A673 (cell line): ENCODE measurements at regions not wholly inside any gene's neighbourhood (a gene's known extent, or its start where the extent isn't known, plus 50 kb on each side); places are given as distances from the start of the nearest gene placed in this dataset.

Source experiments
- BruUV-seq: library from RNA; stranded (reverse); fragments of 400-500 nt; replicated peaks from 2 replicates; lab custom pipeline; 2021; lab: Mats Ljungman, UMichigan
- CTCF ChIA-PET: fragments of 300-600 bp; sonication (Branson Sonifier 250); formaldehyde crosslinking; loops from one replicate; lab custom pipeline; 2022; ENCODE audit warnings: antibody characterized with exemption; lab: Charles Lee
- POLR2A ChIA-PET: fragments of 300-600 bp; sonication (Branson Sonifier 250); formaldehyde crosslinking; loops from one replicate; lab custom pipeline; 2022; ENCODE audit warnings: antibody characterized with exemption; ENCODE audit not compliant: low non-redundant PET; lab: Charles Lee
- DNase-seq: peaks from one replicate; pipeline ENCODE4 v3.0.0-alpha.2; 2015; ENCODE audit warnings: low spot score
- H3K27ac ChIP-seq: fragments of 200-600 bp; sonication (generic); 2 replicates; pipeline ENCODE4 v1.5.1; 2016; ENCODE audit warnings: mixed run types, low read depth, mild to moderate bottlenecking, mixed read lengths, antibody characterized with exemption, low read length; ENCODE audit not compliant: poor library complexity, severe bottlenecking
- H3K27me3 ChIP-seq: fragments of 200-600 bp; sonication (generic); replicated peaks from 2 replicates; pipeline ENCODE4 v1.6.1; 2017; ENCODE audit warnings: mixed run types, low read depth, mild to moderate bottlenecking, mixed read lengths, antibody characterized with exemption, low read length; ENCODE audit not compliant: insufficient read depth, poor library complexity
- H3K36me3 ChIP-seq: fragments of 200-600 bp; sonication (generic); 2 replicates; pipeline ENCODE4 v1.6.1; 2016; ENCODE audit warnings: mixed run types, mild to moderate bottlenecking, mixed read lengths, antibody characterized with exemption, low read length; ENCODE audit not compliant: insufficient read depth, poor library complexity, severe bottlenecking
- H3K4me1 ChIP-seq: fragments of 200-600 bp; sonication (generic); 2 replicates; pipeline ENCODE4 v1.6.1; 2017; ENCODE audit warnings: mixed run types, mild to moderate bottlenecking, mixed read lengths, antibody characterized with exemption, low read length; ENCODE audit not compliant: insufficient read depth, poor library complexity, severe bottlenecking
- H3K4me3 ChIP-seq: fragments of 200-600 bp; sonication (generic); 2 replicates; pipeline ENCODE4 v1.5.1; 2016; ENCODE audit warnings: low read depth, mixed run types, mild to moderate bottlenecking, mixed read lengths, low read length; ENCODE audit not compliant: poor library complexity, severe bottlenecking
- H3K9me3 ChIP-seq: fragments of 200-600 bp; sonication (generic); 2 replicates; pipeline ENCODE4 v1.6.1; 2016; ENCODE audit warnings: mixed run types, low read depth, mild to moderate bottlenecking, mixed read lengths, antibody characterized with exemption, low read length; ENCODE audit not compliant: poor library complexity, severe bottlenecking
- EZH2 ChIP-seq: fragments of 200-600 bp; sonication (generic); IDR thresholded peaks from 2 replicates; pipeline ENCODE4 v1.6.1; 2017; ENCODE audit warnings: borderline replicate concordance, low read depth, mild to moderate bottlenecking, mixed read lengths, antibody characterized with exemption, low read length; ENCODE audit not compliant: poor library complexity, severe bottlenecking
- intact Hi-C: fragments of 100-400 bp; cut with micrococcal nuclease; formaldehyde crosslinking; loops from one replicate; pipeline ENCODE4 v1.10.0; 2022; ENCODE audit not compliant: unreplicated experiment
- TF ChIP-seq, protein P1 (sequence below): fragments of 300-800, 200-600 bp; sonication (generic); conservative IDR thresholded peaks from 2 replicates; pipeline ENCODE4 v1.5.1; 2017; ENCODE audit warnings: low read depth, mild to moderate bottlenecking, antibody characterized with exemption, low read length, moderate library complexity, mixed read lengths

DNA sequence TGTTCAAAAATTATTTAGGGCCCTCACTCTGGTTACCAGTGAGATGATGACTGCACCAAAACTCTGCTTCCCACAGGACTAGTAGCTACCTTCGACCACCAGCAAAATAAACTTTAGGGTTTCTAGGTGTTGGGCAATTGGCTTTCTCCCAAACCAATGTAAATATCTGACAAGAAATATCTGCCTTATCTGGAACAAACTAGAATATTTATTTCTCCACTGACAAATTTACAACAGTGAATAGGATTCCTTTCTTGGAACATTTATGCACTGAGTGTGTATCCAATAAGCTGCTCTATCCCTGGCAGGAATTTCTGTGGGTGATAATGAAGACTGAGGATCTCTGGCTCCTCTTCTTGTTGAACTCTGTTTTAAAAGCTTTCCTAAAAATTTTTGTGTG lies 148.6 kb downstream of the SLC6A15 start:
- ChIA-PET POLR2A (no interaction called here), CTCF (no interaction called here)
- H3K27ac ChIP-seq: no peak overlapping the region
- DNase-seq: no peak
- no peaks in the 10 kb centered on the region for H3K27me3 ChIP-seq
- H3K36me3 ChIP-seq: no peaks in the 10 kb centered on the region
- intact Hi-C loops: no loop called here
- TF ChIP-seq EZH2: no peak
- TF ChIP-seq, protein P1, sequence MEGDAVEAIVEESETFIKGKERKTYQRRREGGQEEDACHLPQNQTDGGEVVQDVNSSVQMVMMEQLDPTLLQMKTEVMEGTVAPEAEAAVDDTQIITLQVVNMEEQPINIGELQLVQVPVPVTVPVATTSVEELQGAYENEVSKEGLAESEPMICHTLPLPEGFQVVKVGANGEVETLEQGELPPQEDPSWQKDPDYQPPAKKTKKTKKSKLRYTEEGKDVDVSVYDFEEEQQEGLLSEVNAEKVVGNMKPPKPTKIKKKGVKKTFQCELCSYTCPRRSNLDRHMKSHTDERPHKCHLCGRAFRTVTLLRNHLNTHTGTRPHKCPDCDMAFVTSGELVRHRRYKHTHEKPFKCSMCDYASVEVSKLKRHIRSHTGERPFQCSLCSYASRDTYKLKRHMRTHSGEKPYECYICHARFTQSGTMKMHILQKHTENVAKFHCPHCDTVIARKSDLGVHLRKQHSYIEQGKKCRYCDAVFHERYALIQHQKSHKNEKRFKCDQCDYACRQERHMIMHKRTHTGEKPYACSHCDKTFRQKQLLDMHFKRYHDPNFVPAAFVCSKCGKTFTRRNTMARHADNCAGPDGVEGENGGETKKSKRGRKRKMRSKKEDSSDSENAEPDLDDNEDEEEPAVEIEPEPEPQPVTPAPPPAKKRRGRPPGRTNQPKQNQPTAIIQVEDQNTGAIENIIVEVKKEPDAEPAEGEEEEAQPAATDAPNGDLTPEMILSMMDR: no peak
- no peaks in the 10 kb centered on the region for H3K9me3 ChIP-seq
- H3K4me3 ChIP-seq: no peak overlapping the region
- no TSS peak for BruUV-seq
- H3K4me1 ChIP-seq: peaks cover 9% of the 10 kb centered on the region

DNA sequence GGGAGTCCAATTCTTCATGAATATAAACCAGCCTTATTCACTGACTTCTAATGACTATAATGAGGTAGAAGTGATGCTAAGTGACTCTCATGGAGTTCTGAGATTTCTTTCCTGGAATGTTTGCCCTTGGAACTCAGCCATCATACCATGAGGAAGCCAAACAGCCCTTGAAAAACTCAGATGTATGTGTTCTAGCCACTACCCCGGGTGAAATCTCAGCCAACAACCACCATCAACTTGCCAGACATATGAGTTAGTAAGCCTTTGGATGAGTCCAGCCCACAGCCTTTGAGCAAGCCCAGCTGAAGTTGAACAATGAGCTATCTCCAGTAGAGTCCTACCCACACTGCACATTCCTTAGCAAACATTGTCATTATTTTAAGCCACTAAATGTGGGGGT lies 149.5 kb downstream of the SLC6A15 start:
- intact Hi-C loops: no loop called here
- CTCF ChIA-PET: no interaction called here
- H3K27ac ChIP-seq: no peak overlapping the region
- H3K4me3 ChIP-seq: no peak overlapping the region
- TF ChIP-seq, protein P1: no peak
- TF ChIP-seq EZH2: no peak
- POLR2A ChIA-PET: no interaction called here
- no peaks in the 10 kb centered on the region for H3K36me3 ChIP-seq
- peaks cover 9% of the 10 kb centered on the region for H3K4me1 ChIP-seq
- no peak for DNase-seq
- H3K27me3 ChIP-seq: no peaks in the 10 kb centered on the region
- no peaks in the 10 kb centered on the region for H3K9me3 ChIP-seq
- no TSS peak for BruUV-seq

DNA sequence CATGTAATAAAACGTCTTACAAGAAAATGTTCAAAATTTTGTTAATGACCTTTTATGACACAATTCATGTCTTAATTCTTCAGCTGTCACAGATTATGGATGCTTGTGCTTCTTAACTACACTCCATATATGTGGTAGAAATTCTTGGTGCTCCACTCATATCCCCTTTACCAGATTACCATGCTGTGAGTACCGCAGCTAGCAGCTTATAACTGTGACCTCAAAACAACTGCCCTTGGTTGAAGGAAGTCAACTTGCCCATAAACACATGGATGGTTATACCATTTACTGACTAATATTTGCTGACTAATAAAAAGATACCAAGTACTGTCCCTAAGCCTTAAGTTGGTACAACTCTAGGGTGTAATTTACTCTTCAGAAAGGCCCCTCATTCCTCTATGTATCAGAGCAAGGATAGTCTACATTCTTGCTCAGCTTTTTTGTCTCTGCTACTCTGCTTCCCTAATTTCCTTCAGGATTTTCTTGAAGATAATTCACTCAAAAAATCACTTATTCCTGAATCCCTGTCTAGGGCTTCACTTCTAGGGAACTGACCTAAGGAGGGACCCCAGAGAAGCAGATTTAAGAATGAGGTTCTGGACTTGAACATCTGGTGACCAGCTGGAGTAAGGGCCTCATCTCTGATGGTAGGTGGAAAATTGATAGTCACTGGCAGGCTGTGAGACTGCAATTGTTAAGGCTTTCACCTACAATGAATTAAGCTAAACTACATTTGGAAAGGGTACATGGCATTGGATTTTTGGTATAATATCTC lies 152.3 kb downstream of the SLC6A15 start:
- no peak overlapping the region for H3K4me3 ChIP-seq
- no peak overlapping the region for H3K27ac ChIP-seq
- no TSS peak for BruUV-seq
- H3K4me1 ChIP-seq: no peaks in the 10 kb centered on the region
- DNase-seq: no peak
- intact Hi-C loops: no loop called here
- CTCF ChIA-PET: no interaction called here
- H3K36me3 ChIP-seq: no peaks in the 10 kb centered on the region
- no peaks in the 10 kb centered on the region for H3K27me3 ChIP-seq
- H3K9me3 ChIP-seq: no peaks in the 10 kb centered on the region
- no peak for TF ChIP-seq EZH2
- TF ChIP-seq, protein P1: no peak
- POLR2A ChIA-PET: no interaction called here
